ENCODE measurements at regions not wholly inside any gene's neighbourhood (a gene's known extent, or its start where the extent isn't known, plus 50 kb on each side); places are given as distances from the start of the nearest gene placed in this dataset.

- Histone ChIP-seq H2AFZ (ENCODE audit: low read length) (no peak overlapping the region), H3K27ac (ENCODE audit: low read length) (no peak overlapping the region), H3K27me3 (replicated peaks; ENCODE audit: insufficient read depth, low read length) (no peaks in the 10 kb centered on the region), H3K79me2 (ENCODE audit: low read length) (no peaks in the 10 kb centered on the region), H3K36me3 (replicated peaks; ENCODE audit: insufficient read depth, low read length) (no peaks in the 10 kb centered on the region), H3F3A (ENCODE audit: insufficient read depth, low read length) (no peaks in the 10 kb centered on the region), H3K9me3 (replicated peaks; ENCODE audit: insufficient read depth, low read length) (no peaks in the 10 kb centered on the region), H3K4me2 (ENCODE audit: low read depth, low read length) (no peak overlapping the region), H4K20me1 (ENCODE audit: insufficient read depth, low read length) (no peaks in the 10 kb centered on the region), H3K4me3 (ENCODE audit: low read length) (no peak overlapping the region), H3K9me2 (replicated peaks; ENCODE audit: insufficient read depth, low read length) (no peaks in the 10 kb centered on the region), H3K9ac (ENCODE audit: low read length) (no peak overlapping the region), H3K4me1 (ENCODE audit: low read length) (no peaks in the 10 kb centered on the region)
- no peak for TF ChIP-seq EZH2 (optimal IDR thresholded peaks at IDR 0.05; ENCODE audit: low read depth, low read length)
- TF ChIP-seq EZH2phosphoT487 (IDR thresholded peaks at IDR 0.05; ENCODE audit: low read length) = no peak
- TF ChIP-seq, protein P1, sequence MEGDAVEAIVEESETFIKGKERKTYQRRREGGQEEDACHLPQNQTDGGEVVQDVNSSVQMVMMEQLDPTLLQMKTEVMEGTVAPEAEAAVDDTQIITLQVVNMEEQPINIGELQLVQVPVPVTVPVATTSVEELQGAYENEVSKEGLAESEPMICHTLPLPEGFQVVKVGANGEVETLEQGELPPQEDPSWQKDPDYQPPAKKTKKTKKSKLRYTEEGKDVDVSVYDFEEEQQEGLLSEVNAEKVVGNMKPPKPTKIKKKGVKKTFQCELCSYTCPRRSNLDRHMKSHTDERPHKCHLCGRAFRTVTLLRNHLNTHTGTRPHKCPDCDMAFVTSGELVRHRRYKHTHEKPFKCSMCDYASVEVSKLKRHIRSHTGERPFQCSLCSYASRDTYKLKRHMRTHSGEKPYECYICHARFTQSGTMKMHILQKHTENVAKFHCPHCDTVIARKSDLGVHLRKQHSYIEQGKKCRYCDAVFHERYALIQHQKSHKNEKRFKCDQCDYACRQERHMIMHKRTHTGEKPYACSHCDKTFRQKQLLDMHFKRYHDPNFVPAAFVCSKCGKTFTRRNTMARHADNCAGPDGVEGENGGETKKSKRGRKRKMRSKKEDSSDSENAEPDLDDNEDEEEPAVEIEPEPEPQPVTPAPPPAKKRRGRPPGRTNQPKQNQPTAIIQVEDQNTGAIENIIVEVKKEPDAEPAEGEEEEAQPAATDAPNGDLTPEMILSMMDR (IDR thresholded peaks at IDR 0.05; ENCODE audit: low read length) = no peak
- DNase-seq = no peak
Observed at GRCh38 chr5:116645627-116646026, 71.0 kb upstream of the SEMA6A start.

DNA sequence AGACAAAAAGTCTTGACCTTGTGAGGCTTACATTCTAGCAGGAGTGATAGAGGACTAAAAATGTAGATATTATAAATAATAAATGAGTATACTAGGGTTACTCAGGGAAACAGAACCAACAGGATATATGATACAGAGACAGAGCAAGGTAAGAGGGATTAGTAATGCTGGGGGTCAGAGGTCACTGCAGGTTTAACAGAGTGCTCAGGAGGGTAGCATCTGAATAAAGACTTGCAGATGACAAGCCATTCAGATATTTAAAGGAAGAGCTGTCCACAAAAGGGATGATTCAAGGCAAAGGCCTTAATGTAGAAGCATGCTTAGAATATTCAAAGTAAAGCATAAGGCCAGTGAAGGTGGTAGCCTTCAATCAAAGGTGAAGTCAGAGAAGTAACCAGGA, 65.6 kb upstream of the SEMA6A start:
- no peak overlapping the region for H3K4me2 ChIP-seq (ENCODE audit: low read depth, low read length)
- H3K9ac ChIP-seq (ENCODE audit: low read length) = no peak overlapping the region
- H3K9me3 ChIP-seq (replicated peaks; ENCODE audit: insufficient read depth, low read length) = no peaks in the 10 kb centered on the region
- H3K27ac ChIP-seq (ENCODE audit: low read length) = no peak overlapping the region
- no peaks in the 10 kb centered on the region for H3K9me2 ChIP-seq (replicated peaks; ENCODE audit: insufficient read depth, low read length)
- no peaks in the 10 kb centered on the region for H3K4me1 ChIP-seq (ENCODE audit: low read length)
- no peaks in the 10 kb centered on the region for H3K36me3 ChIP-seq (replicated peaks; ENCODE audit: insufficient read depth, low read length)
- H3K79me2 ChIP-seq (ENCODE audit: low read length) = no peaks in the 10 kb centered on the region
- H3K4me3 ChIP-seq (ENCODE audit: low read length) = no peak overlapping the region
- no peak for DNase-seq
- no peaks in the 10 kb centered on the region for H3F3A ChIP-seq (ENCODE audit: insufficient read depth, low read length)
- no peaks in the 10 kb centered on the region for H3K27me3 ChIP-seq (replicated peaks; ENCODE audit: insufficient read depth, low read length)
- TF ChIP-seq EZH2 (optimal IDR thresholded peaks at IDR 0.05; ENCODE audit: low read depth, low read length) = no peak
- no peaks in the 10 kb centered on the region for H4K20me1 ChIP-seq (ENCODE audit: insufficient read depth, low read length)
- H2AFZ ChIP-seq (ENCODE audit: low read length) = no peak overlapping the region

DNA sequence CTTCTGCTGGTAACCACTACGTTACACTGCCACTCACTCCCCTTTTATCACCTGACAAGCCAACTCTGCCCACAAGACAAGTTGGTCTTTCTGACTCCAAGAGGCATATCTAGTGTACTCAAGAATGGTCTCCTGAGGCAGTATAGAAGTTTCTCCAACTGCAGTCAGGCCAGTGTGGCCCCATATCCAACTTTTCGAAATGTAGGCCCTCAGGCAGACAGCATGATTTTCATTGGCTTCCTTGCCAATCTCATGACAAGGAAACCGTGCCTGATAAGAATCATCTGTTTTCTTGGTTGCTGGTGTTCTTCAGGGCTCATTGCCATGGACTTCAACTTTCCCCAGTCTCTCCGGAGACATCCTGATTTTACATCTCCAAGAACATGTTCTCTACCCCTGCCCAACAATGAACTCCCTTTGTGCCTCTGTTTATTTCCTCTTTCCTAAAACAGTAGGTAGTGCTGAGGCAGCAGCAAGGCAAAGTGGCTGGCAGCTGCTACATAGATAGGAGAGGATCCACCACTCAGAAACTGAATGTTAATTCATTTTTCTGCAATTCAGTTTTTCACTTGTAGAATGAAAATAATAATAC, 62.6 kb upstream of the SEMA6A start:
- DNase-seq = no peak
- H3K9ac ChIP-seq (ENCODE audit: low read length) = no peak overlapping the region
- no peaks in the 10 kb centered on the region for H3K4me1 ChIP-seq (ENCODE audit: low read length)
- H4K20me1 ChIP-seq (ENCODE audit: insufficient read depth, low read length) = no peaks in the 10 kb centered on the region
- no peaks in the 10 kb centered on the region for H3K36me3 ChIP-seq (replicated peaks; ENCODE audit: insufficient read depth, low read length)
- H3K27ac ChIP-seq (ENCODE audit: low read length) = no peak overlapping the region
- H3K9me2 ChIP-seq (replicated peaks; ENCODE audit: insufficient read depth, low read length) = no peaks in the 10 kb centered on the region
- H3K79me2 ChIP-seq (ENCODE audit: low read length) = no peaks in the 10 kb centered on the region
- H3F3A ChIP-seq (ENCODE audit: insufficient read depth, low read length) = no peaks in the 10 kb centered on the region
- H3K9me3 ChIP-seq (replicated peaks; ENCODE audit: insufficient read depth, low read length) = no peaks in the 10 kb centered on the region
- H3K4me3 ChIP-seq (ENCODE audit: low read length) = no peak overlapping the region
- no peak for TF ChIP-seq EZH2 (optimal IDR thresholded peaks at IDR 0.05; ENCODE audit: low read depth, low read length)
- no peak for TF ChIP-seq EZH2phosphoT487 (IDR thresholded peaks at IDR 0.05; ENCODE audit: low read length)
- TF ChIP-seq, protein P1 (IDR thresholded peaks at IDR 0.05; ENCODE audit: low read length) = no peak
- no peak overlapping the region for H3K4me2 ChIP-seq (ENCODE audit: low read depth, low read length)
- H3K27me3 ChIP-seq (replicated peaks; ENCODE audit: insufficient read depth, low read length) = no peaks in the 10 kb centered on the region
- no peak overlapping the region for H2AFZ ChIP-seq (ENCODE audit: low read length)

- Histone ChIP-seq H3K4me3 (ENCODE audit: low read length) (no peak overlapping the region), H3K36me3 (replicated peaks; ENCODE audit: insufficient read depth, low read length) (no peaks in the 10 kb centered on the region), H3K9me2 (replicated peaks; ENCODE audit: insufficient read depth, low read length) (no peaks in the 10 kb centered on the region), H3K27ac (ENCODE audit: low read length) (no peak overlapping the region), H3K9me3 (replicated peaks; ENCODE audit: insufficient read depth, low read length) (no peaks in the 10 kb centered on the region), H3K4me1 (ENCODE audit: low read length) (no peaks in the 10 kb centered on the region), H3K4me2 (ENCODE audit: low read depth, low read length) (no peak overlapping the region), H3K79me2 (ENCODE audit: low read length) (no peaks in the 10 kb centered on the region), H3K27me3 (replicated peaks; ENCODE audit: insufficient read depth, low read length) (no peaks in the 10 kb centered on the region), H3K9ac (ENCODE audit: low read length) (no peak overlapping the region), H3F3A (ENCODE audit: insufficient read depth, low read length) (no peaks in the 10 kb centered on the region), H4K20me1 (ENCODE audit: insufficient read depth, low read length) (no peaks in the 10 kb centered on the region), H2AFZ (ENCODE audit: low read length) (no peak overlapping the region)
- no peak for TF ChIP-seq EZH2phosphoT487 (IDR thresholded peaks at IDR 0.05; ENCODE audit: low read length)
- TF ChIP-seq, protein P1 (IDR thresholded peaks at IDR 0.05; ENCODE audit: low read length) = no peak
- no peak for TF ChIP-seq EZH2 (optimal IDR thresholded peaks at IDR 0.05; ENCODE audit: low read depth, low read length)
- peak; percentile 29 for DNase-seq
Observed at GRCh38 chr5:116632890-116633289, 58.3 kb upstream of the SEMA6A start.
